Mesodermal cell (in vitro differentiated cells): ENCODE measurements at regions not wholly inside any gene's neighbourhood (a gene's known extent, or its start where the extent isn't known, plus 50 kb on each side); places are given as distances from the start of the nearest gene placed in this dataset.

Experiments
- H3K27ac ChIP-seq: 2 replicates; pipeline ENCODE4 v1.7.0; 2013; ENCODE audit warnings: mild to moderate bottlenecking, low read depth, low read length, moderate library complexity; ENCODE audit not compliant: severe bottlenecking
- H3K36me3 ChIP-seq: 2 replicates; pipeline ENCODE4 v1.7.1; 2013; ENCODE audit warnings: mild to moderate bottlenecking, low read length, moderate library complexity; ENCODE audit not compliant: control insufficient read depth, insufficient read depth
- H3K4me1 ChIP-seq: one replicate; pipeline ENCODE4 v1.7.1; 2013; ENCODE audit warnings: mild to moderate bottlenecking, low read length; ENCODE audit not compliant: insufficient read depth, control insufficient read depth, poor library complexity, severe bottlenecking
- H3K4me3 ChIP-seq: 2 replicates; pipeline ENCODE4 v1.7.0; 2013; ENCODE audit warnings: low read length, control low read depth, mild to moderate bottlenecking; ENCODE audit not compliant: insufficient read depth, poor library complexity, severe bottlenecking; ENCODE audit errors: extremely low read depth
- H3K9me3 ChIP-seq: 2 replicates; pipeline ENCODE4 v1.7.1; 2013; ENCODE audit warnings: mild to moderate bottlenecking, low read length, moderate library complexity; ENCODE audit not compliant: control insufficient read depth
- WGBS, 2 experiments: methylation state at CpG; one replicate each; pipeline ENCODE4 v1.1.5; 2013; ENCODE audit warnings: missing lambda C conversion rate in 2 of 2; ENCODE audit not compliant: insufficient coverage in 2 of 2; 5-methylcytosine and 5-hydroxymethylcytosine counted together

DNA sequence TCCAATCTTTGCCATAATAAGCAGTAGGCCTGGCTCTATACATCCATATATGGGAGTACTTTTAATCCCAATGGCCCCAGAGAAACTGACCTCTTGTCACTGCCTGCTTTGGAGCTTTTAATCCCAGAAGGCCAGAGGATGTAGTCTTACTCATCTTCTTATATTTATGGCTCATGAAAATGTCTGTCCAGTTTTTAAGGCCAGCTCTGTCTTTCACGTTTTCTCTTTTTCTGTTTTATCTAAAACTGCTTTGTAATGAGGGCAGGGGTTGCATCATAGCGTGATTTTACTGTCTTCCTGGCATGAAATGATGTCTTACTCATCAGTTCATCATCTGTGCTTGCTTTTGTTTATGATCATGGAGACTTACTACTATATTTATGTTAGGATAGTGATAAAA is 1094.9 kb downstream of the MAT2B start:
- Histone ChIP-seq H3K4me3 (no peak overlapping the region), H3K27ac (no peak overlapping the region), H3K4me1 (no peaks in the 10 kb centered on the region), H3K36me3 (no peaks in the 10 kb centered on the region), H3K9me3 (no peaks in the 10 kb centered on the region)
- no CpG with 5 or more reads among the region's 2 CpGs for WGBS, 2 experiments

GRCh38 chr5:164600929-164601535 is 1095.6 kb downstream of the MAT2B start:
- Histone ChIP-seq H3K27ac (no peak overlapping the region), H3K4me3 (no peak overlapping the region), H3K4me1 (no peaks in the 10 kb centered on the region), H3K9me3 (no peaks in the 10 kb centered on the region), H3K36me3 (no peaks in the 10 kb centered on the region)
- WGBS, 2 experiments: 88 to 96% methylated on average over 23 to 26 of the region's 31 CpGs

GRCh38 chr5:164608507-164608906 is 1103.1 kb downstream of the MAT2B start:
- no peak overlapping the region for H3K4me3 ChIP-seq
- H3K9me3 ChIP-seq: no peaks in the 10 kb centered on the region
- 80 to 91% methylated on average over 1 to 3 of the region's 4 CpGs for WGBS, 2 experiments
- no peaks in the 10 kb centered on the region for H3K36me3 ChIP-seq
- H3K27ac ChIP-seq: no peak overlapping the region
- H3K4me1 ChIP-seq: no peaks in the 10 kb centered on the region

GRCh38 chr5:164610374-164610773 is 1105.0 kb downstream of the MAT2B start:
- Histone ChIP-seq H3K4me3 (no peak overlapping the region), H3K36me3 (no peaks in the 10 kb centered on the region), H3K4me1 (no peaks in the 10 kb centered on the region), H3K27ac (no peak overlapping the region), H3K9me3 (no peaks in the 10 kb centered on the region)
- WGBS, 2 experiments: no CpG with 5 or more reads among the region's 1 CpG

GRCh38 chr5:164614707-164615106 is 1109.3 kb downstream of the MAT2B start:
- Histone ChIP-seq H3K4me1 (no peaks in the 10 kb centered on the region), H3K9me3 (no peaks in the 10 kb centered on the region), H3K36me3 (no peaks in the 10 kb centered on the region)

DNA sequence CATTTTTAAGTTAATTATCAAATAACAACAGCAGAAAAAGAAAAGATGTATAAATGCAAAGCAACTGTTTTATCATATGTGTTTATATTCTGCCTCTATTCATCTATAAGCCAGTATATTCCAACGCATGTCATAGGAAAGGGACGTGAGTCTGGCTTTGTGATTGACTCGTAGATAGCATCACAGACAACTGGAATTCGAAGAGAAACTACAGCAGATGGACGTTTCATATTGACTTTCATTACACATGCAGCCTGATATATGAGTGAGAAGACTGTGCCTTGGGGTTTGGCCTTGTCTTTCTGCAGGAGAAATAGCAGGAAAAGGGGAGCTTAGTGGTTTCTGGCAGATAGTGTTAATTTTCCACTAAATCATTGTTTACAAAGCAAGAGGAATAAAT is 1111.9 kb downstream of the MAT2B start:
- no peaks in the 10 kb centered on the region for H3K36me3 ChIP-seq
- 92 to 100% methylated on average over 2 to 4 of the region's 5 CpGs for WGBS, 2 experiments
- H3K27ac ChIP-seq: no peak overlapping the region
- H3K9me3 ChIP-seq: no peaks in the 10 kb centered on the region
- H3K4me1 ChIP-seq: no peaks in the 10 kb centered on the region
- H3K4me3 ChIP-seq: no peak overlapping the region

More at GRCh38 chr5:164614707-164615106, 1109.3 kb downstream of the MAT2B start:
- Histone ChIP-seq H3K27ac (no peak overlapping the region), H3K4me3 (no peak overlapping the region)

GRCh38 chr5:164627021-164627420 is 1121.6 kb downstream of the MAT2B start:
- Histone ChIP-seq H3K36me3 (no peaks in the 10 kb centered on the region), H3K27ac (no peak overlapping the region), H3K9me3 (no peaks in the 10 kb centered on the region), H3K4me1 (no peaks in the 10 kb centered on the region), H3K4me3 (no peak overlapping the region)
- no CpG with 5 or more reads among the region's 4 CpGs for WGBS, 2 experiments

- no CpG with 5 or more reads among the region's 1 CpG for WGBS, 2 experiments
- no peak overlapping the region for H3K4me3 ChIP-seq
- H3K9me3 ChIP-seq: no peaks in the 10 kb centered on the region
- H3K4me1 ChIP-seq: no peaks in the 10 kb centered on the region
- no peaks in the 10 kb centered on the region for H3K36me3 ChIP-seq
- H3K27ac ChIP-seq: no peak overlapping the region
Observed at GRCh38 chr5:164636456-164636855, 1131.0 kb downstream of the MAT2B start.

GRCh38 chr5:164637931-164638521 is 1132.6 kb downstream of the MAT2B start:
- Histone ChIP-seq H3K27ac (no peak overlapping the region), H3K36me3 (no peaks in the 10 kb centered on the region), H3K4me1 (no peaks in the 10 kb centered on the region), H3K9me3 (no peaks in the 10 kb centered on the region), H3K4me3 (no peak overlapping the region)
- WGBS, 2 experiments: 100% methylated on average over 1 of the region's 4 CpGs; no CpG with 5 or more reads in 1 of the 2 experiments

DNA sequence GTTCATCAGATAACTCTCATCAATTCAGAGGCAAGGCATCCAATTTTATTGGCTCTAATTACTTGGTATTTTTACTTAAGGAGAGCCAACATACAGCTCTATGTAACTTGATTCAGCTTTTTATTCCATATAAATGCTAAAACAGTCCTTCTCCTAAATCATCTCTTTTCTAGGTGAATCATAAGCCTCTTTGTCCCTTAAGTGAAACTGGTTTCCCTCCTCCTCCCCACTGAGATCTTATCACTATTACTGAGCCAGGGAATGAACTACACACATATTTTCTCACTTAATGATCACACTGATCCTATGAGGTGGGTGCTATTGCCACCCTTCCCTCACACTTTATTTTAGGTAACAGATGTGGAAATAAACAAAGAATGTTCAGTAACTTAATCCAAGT is 1143.8 kb downstream of the MAT2B start:
- Histone ChIP-seq H3K9me3 (no peaks in the 10 kb centered on the region), H3K4me3 (no peak overlapping the region), H3K27ac (no peak overlapping the region), H3K36me3 (no peaks in the 10 kb centered on the region), H3K4me1 (no peaks in the 10 kb centered on the region)

GRCh38 chr5:164650427-164650826 is 1145.0 kb downstream of the MAT2B start:
- WGBS, 2 experiments: no CpG with 5 or more reads among the region's 1 CpG
- H3K9me3 ChIP-seq: no peaks in the 10 kb centered on the region
- no peaks in the 10 kb centered on the region for H3K4me1 ChIP-seq
- H3K36me3 ChIP-seq: no peaks in the 10 kb centered on the region
- no peak overlapping the region for H3K27ac ChIP-seq
- no peak overlapping the region for H3K4me3 ChIP-seq
